Osteocyte (in vitro differentiated cells): ENCODE measurements at regions not wholly inside any gene's neighbourhood (a gene's known extent, or its start where the extent isn't known, plus 50 kb on each side); places are given as distances from the start of the nearest gene placed in this dataset.

Source experiments
- DNase-seq: peaks from one replicate; pipeline ENCODE4 v3.0.0; 2021; ENCODE audit warnings: mixed read lengths; ENCODE audit not compliant: unreplicated experiment; ENCODE audit errors: extremely low spot score
- H3K27ac Mint-ChIP-seq: one replicate; pipeline ENCODE4 v1.8.0; 2021; ENCODE audit warnings: mild to moderate bottlenecking, mixed read lengths; ENCODE audit not compliant: unreplicated experiment
- H3K27me3 Mint-ChIP-seq: one replicate; pipeline ENCODE4 v1.8.0; 2021; ENCODE audit warnings: mixed read lengths; ENCODE audit not compliant: unreplicated experiment
- H3K36me3 Mint-ChIP-seq: one replicate; pipeline ENCODE4 v1.8.0; 2021; ENCODE audit warnings: mixed read lengths; ENCODE audit not compliant: unreplicated experiment
- H3K4me1 Mint-ChIP-seq: one replicate; pipeline ENCODE4 v1.8.0; 2021; ENCODE audit warnings: mixed read lengths; ENCODE audit not compliant: unreplicated experiment
- H3K4me3 Mint-ChIP-seq: one replicate; pipeline ENCODE4 v1.8.0; 2021; ENCODE audit warnings: mild to moderate bottlenecking, moderate library complexity, mixed read lengths; ENCODE audit not compliant: unreplicated experiment
- H3K9me3 Mint-ChIP-seq: one replicate; pipeline ENCODE4 v1.8.0; 2021; ENCODE audit warnings: mixed read lengths; ENCODE audit not compliant: unreplicated experiment
- CTCF ChIP-seq: fragments of 200-600 bp; sonication (generic); IDR thresholded peaks from 2 replicates; pipeline ENCODE4 v1.5.0; 2021; ENCODE audit warnings: antibody characterized with exemption, mild to moderate bottlenecking, moderate library complexity

GRCh38 chr14:40240245-40240859 lies 808.1 kb upstream of the FBXO33 start:
- no peak for DNase-seq
- no peaks in the 10 kb centered on the region for H3K36me3 Mint-ChIP-seq
- H3K27me3 Mint-ChIP-seq = no peaks in the 10 kb centered on the region

GRCh38 chr14:40232302-40232701 lies 800.1 kb upstream of the FBXO33 start:
- TF ChIP-seq CTCF = no peak
- Mint-ChIP-seq H3K27ac (no peak overlapping the region), H3K9me3 (peaks cover 22% of the 10 kb centered on the region), H3K4me3 (no peak overlapping the region), H3K4me1 (no peaks in the 10 kb centered on the region), H3K36me3 (no peaks in the 10 kb centered on the region), H3K27me3 (no peaks in the 10 kb centered on the region)
- DNase-seq = no peak

More at GRCh38 chr14:40240245-40240859, 808.1 kb upstream of the FBXO33 start:
- no peak overlapping the region for H3K27ac Mint-ChIP-seq
- H3K9me3 Mint-ChIP-seq = peaks cover 13% of the 10 kb centered on the region
- TF ChIP-seq CTCF = no peak
- H3K4me1 Mint-ChIP-seq = no peaks in the 10 kb centered on the region
- no peak overlapping the region for H3K4me3 Mint-ChIP-seq

GRCh38 chr14:40229676-40230075 lies 797.4 kb upstream of the FBXO33 start:
- H3K4me1 Mint-ChIP-seq = no peaks in the 10 kb centered on the region
- H3K27ac Mint-ChIP-seq = no peak overlapping the region
- no peak for TF ChIP-seq CTCF
- no peaks in the 10 kb centered on the region for H3K27me3 Mint-ChIP-seq
- H3K4me3 Mint-ChIP-seq = no peak overlapping the region
- peaks cover 14% of the 10 kb centered on the region for H3K9me3 Mint-ChIP-seq
- no peaks in the 10 kb centered on the region for H3K36me3 Mint-ChIP-seq
- no peak for DNase-seq

- H3K36me3 Mint-ChIP-seq = no peaks in the 10 kb centered on the region
- H3K27ac Mint-ChIP-seq = no peak overlapping the region
Observed at GRCh38 chr14:40222996-40223395, 790.8 kb upstream of the FBXO33 start.

GRCh38 chr14:40221428-40221827 lies 789.2 kb upstream of the FBXO33 start:
- Mint-ChIP-seq H3K27me3 (no peaks in the 10 kb centered on the region), H3K36me3 (no peaks in the 10 kb centered on the region), H3K9me3 (peaks cover 17% of the 10 kb centered on the region), H3K27ac (no peak overlapping the region), H3K4me1 (no peaks in the 10 kb centered on the region), H3K4me3 (no peak overlapping the region)
- DNase-seq = no peak
- TF ChIP-seq CTCF = no peak

More at GRCh38 chr14:40222996-40223395, 790.8 kb upstream of the FBXO33 start:
- no peak for TF ChIP-seq CTCF
- Mint-ChIP-seq H3K4me1 (no peaks in the 10 kb centered on the region), H3K9me3 (peaks cover 20% of the 10 kb centered on the region), H3K4me3 (no peak overlapping the region), H3K27me3 (no peaks in the 10 kb centered on the region)
- no peak for DNase-seq
